GM18505 (cell line): ENCODE measurements at regions not wholly inside any gene's neighbourhood (a gene's known extent, or its start where the extent isn't known, plus 50 kb on each side); places are given as distances from the start of the nearest gene placed in this dataset.

Experiments used
- ATAC-seq: cut with Tn5 transposase; IDR thresholded peaks from one replicate; pipeline ENCODE4 v1.9.1; 2021; ENCODE audit not compliant: unreplicated experiment
- POLR2A ChIP-seq: IDR thresholded peaks from 4 replicates; pipeline ENCODE4 v1.6.1; 2011; ENCODE audit warnings: borderline replicate concordance; ENCODE audit not compliant: insufficient read depth, insufficient read length; ENCODE audit errors: extremely low read depth

GRCh38 chr11:128294001-128294670 is 293.2 kb downstream of the ETS1 start:
- ATAC-seq, result no peak

GRCh38 chr11:128291835-128292234 is 295.5 kb downstream of the ETS1 start:
- no peak for ATAC-seq
- TF ChIP-seq POLR2A, result no peak

More at GRCh38 chr11:128294001-128294670, 293.2 kb downstream of the ETS1 start:
- TF ChIP-seq POLR2A, result no peak

GRCh38 chr11:128291007-128291406 is 296.4 kb downstream of the ETS1 start:
- no peak for ATAC-seq
- TF ChIP-seq POLR2A, result no peak

- peak; percentile 73 for ATAC-seq
Measured at GRCh38 chr11:128290106-128290840, 297.1 kb downstream of the ETS1 start.

GRCh38 chr11:128289048-128289447 is 298.3 kb downstream of the ETS1 start:
- no peak for TF ChIP-seq POLR2A
- peak; percentile 36 for ATAC-seq

More at GRCh38 chr11:128290106-128290840, 297.1 kb downstream of the ETS1 start:
- TF ChIP-seq POLR2A, result peak; percentile 37

- no peak for TF ChIP-seq POLR2A
- no peak for ATAC-seq
Measured at GRCh38 chr11:128288368-128288767, 299.0 kb downstream of the ETS1 start.

- TF ChIP-seq POLR2A, result no peak
- ATAC-seq, result no peak
Measured at GRCh38 chr11:128285321-128285720, 302.0 kb downstream of the ETS1 start.

GRCh38 chr11:128284634-128285033 is 302.7 kb downstream of the ETS1 start:
- ATAC-seq, result no peak
- TF ChIP-seq POLR2A, result no peak

- no peak for TF ChIP-seq POLR2A
- ATAC-seq, result no peak
Measured at GRCh38 chr11:128283451-128283850, 303.9 kb downstream of the ETS1 start.

GRCh38 chr11:128282053-128282452 is 305.3 kb downstream of the ETS1 start:
- ATAC-seq, result no peak
- no peak for TF ChIP-seq POLR2A

GRCh38 chr11:128279866-128280265 is 307.5 kb downstream of the ETS1 start:
- no peak for ATAC-seq
- TF ChIP-seq POLR2A, result no peak

- no peak for ATAC-seq
- no peak for TF ChIP-seq POLR2A
Measured at GRCh38 chr11:128273736-128274135, 313.6 kb downstream of the ETS1 start.

- TF ChIP-seq POLR2A, result no peak
- ATAC-seq, result no peak
Measured at GRCh38 chr11:128271401-128271800, 316.0 kb downstream of the ETS1 start.

- no peak for TF ChIP-seq POLR2A
- ATAC-seq, result no peak
Measured at GRCh38 chr11:128269466-128269865, 317.9 kb downstream of the ETS1 start.
